Osteoblast (primary cell): ENCODE measurements at regions not wholly inside any gene's neighbourhood (a gene's known extent, or its start where the extent isn't known, plus 50 kb on each side); places are given as distances from the start of the nearest gene placed in this dataset.

ENCODE experiments used
- DNase-seq: peaks from one replicate; pipeline ENCODE4 v3.0.0; 2011; ENCODE audit warnings: low spot score, mixed read lengths; ENCODE audit not compliant: insufficient read length; ENCODE audit errors: missing footprints
- H2AFZ ChIP-seq: 2 replicates; pipeline ENCODE4 v1.6.0; 2011; ENCODE audit warnings: mild to moderate bottlenecking, low read length
- H3K27ac ChIP-seq: 2 replicates; pipeline ENCODE4 v1.5.1; 2011; ENCODE audit warnings: mild to moderate bottlenecking, low read depth, low read length, moderate library complexity
- H3K27me3 ChIP-seq: 2 replicates; pipeline ENCODE4 v1.6.0; 2012; ENCODE audit warnings: mild to moderate bottlenecking, control low read depth, inconsistent platforms, low read length, moderate library complexity; ENCODE audit not compliant: insufficient read depth
- H3K36me3 ChIP-seq: 2 replicates; pipeline ENCODE4 v1.5.1; 2011; ENCODE audit warnings: mild to moderate bottlenecking, low read length, control low read depth, moderate library complexity; ENCODE audit not compliant: insufficient read depth
- H3K4me1 ChIP-seq: 2 replicates; pipeline ENCODE4 v1.5.1; 2011; ENCODE audit warnings: mild to moderate bottlenecking, low read length, control low read depth, moderate library complexity; ENCODE audit not compliant: insufficient read depth
- H3K4me2 ChIP-seq: 2 replicates; pipeline ENCODE4 v1.6.0; 2011; ENCODE audit warnings: mild to moderate bottlenecking, low read length; ENCODE audit not compliant: insufficient read depth
- H3K4me3 ChIP-seq: fragments of 200-600 bp; sonication (generic); 3 replicates; pipeline ENCODE4 v1.5.1; 2012; ENCODE audit warnings: mild to moderate bottlenecking, low read length, inconsistent platforms; ENCODE audit not compliant: insufficient read depth
- H3K79me2 ChIP-seq: 2 replicates; pipeline ENCODE4 v1.6.0; 2012; ENCODE audit warnings: mild to moderate bottlenecking, low read length, control low read depth, inconsistent platforms; ENCODE audit not compliant: insufficient read depth
- H3K9me3 ChIP-seq: 2 replicates; pipeline ENCODE4 v1.5.1; 2011; ENCODE audit warnings: low read depth, low read length, control low read depth
- H4K20me1 ChIP-seq: 2 replicates; pipeline ENCODE4 v1.6.0; 2012; ENCODE audit warnings: mild to moderate bottlenecking, low read length, control low read depth; ENCODE audit not compliant: insufficient read depth
- TF ChIP-seq, protein P1 (sequence below): IDR thresholded peaks from 2 replicates; pipeline ENCODE4 v1.5.1; 2011; ENCODE audit warnings: mild to moderate bottlenecking, low read depth, low read length, moderate library complexity; ENCODE audit errors: extremely low read depth

GRCh38 chr7:10632712-10633111 lies 341.0 kb upstream of the PHF14 start:
- H3K27me3 ChIP-seq = no peaks in the 10 kb centered on the region
- no peak overlapping the region for H3K27ac ChIP-seq
- TF ChIP-seq, protein P1, sequence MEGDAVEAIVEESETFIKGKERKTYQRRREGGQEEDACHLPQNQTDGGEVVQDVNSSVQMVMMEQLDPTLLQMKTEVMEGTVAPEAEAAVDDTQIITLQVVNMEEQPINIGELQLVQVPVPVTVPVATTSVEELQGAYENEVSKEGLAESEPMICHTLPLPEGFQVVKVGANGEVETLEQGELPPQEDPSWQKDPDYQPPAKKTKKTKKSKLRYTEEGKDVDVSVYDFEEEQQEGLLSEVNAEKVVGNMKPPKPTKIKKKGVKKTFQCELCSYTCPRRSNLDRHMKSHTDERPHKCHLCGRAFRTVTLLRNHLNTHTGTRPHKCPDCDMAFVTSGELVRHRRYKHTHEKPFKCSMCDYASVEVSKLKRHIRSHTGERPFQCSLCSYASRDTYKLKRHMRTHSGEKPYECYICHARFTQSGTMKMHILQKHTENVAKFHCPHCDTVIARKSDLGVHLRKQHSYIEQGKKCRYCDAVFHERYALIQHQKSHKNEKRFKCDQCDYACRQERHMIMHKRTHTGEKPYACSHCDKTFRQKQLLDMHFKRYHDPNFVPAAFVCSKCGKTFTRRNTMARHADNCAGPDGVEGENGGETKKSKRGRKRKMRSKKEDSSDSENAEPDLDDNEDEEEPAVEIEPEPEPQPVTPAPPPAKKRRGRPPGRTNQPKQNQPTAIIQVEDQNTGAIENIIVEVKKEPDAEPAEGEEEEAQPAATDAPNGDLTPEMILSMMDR = no peak
- no peaks in the 10 kb centered on the region for H3K79me2 ChIP-seq
- no peak overlapping the region for H3K4me2 ChIP-seq
- no peaks in the 10 kb centered on the region for H3K4me1 ChIP-seq
- no peaks in the 10 kb centered on the region for H4K20me1 ChIP-seq
- no peaks in the 10 kb centered on the region for H3K9me3 ChIP-seq
- H2AFZ ChIP-seq = no peak overlapping the region
- no peaks in the 10 kb centered on the region for H3K36me3 ChIP-seq
- no peak overlapping the region for H3K4me3 ChIP-seq
- no peak for DNase-seq

- Histone ChIP-seq H3K4me3 (no peak overlapping the region), H3K36me3 (no peaks in the 10 kb centered on the region), H3K9me3 (no peaks in the 10 kb centered on the region), H3K27me3 (no peaks in the 10 kb centered on the region), H3K4me2 (no peak overlapping the region), H3K79me2 (no peaks in the 10 kb centered on the region), H4K20me1 (no peaks in the 10 kb centered on the region), H3K27ac (no peak overlapping the region), H3K4me1 (no peaks in the 10 kb centered on the region), H2AFZ (no peak overlapping the region)
- no peak for DNase-seq
- TF ChIP-seq, protein P1 = no peak
Observed at GRCh38 chr7:10634239-10634638, 339.4 kb upstream of the PHF14 start.

DNA sequence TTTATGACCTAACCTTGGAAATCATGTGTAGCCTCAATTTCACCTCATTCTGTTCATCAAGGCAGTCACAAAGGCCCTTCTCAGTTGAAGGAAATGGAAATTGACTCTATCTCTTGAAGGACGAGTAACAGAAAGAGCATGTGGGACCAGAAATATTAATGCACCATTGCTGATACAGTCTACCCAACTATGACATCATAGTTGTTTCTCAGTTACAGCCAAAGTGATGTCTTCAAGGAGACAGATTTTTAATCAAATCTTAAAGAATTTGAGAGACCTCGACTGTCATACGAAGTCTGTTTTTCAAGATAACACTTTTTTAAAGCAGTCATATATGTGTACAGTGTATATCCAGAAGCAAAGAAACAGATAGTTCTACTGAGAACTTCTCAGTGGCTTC lies 335.7 kb upstream of the PHF14 start:
- no peaks in the 10 kb centered on the region for H3K79me2 ChIP-seq
- TF ChIP-seq, protein P1 = no peak
- H3K27ac ChIP-seq = no peak overlapping the region

GRCh38 chr7:10643545-10643944 lies 330.1 kb upstream of the PHF14 start:
- TF ChIP-seq, protein P1 = no peak
- H3K4me3 ChIP-seq = no peak overlapping the region
- H3K79me2 ChIP-seq = no peaks in the 10 kb centered on the region
- no peak overlapping the region for H3K4me2 ChIP-seq
- H3K36me3 ChIP-seq = no peaks in the 10 kb centered on the region
- DNase-seq = no peak
- H3K27me3 ChIP-seq = no peaks in the 10 kb centered on the region
- no peak overlapping the region for H3K27ac ChIP-seq
- H3K4me1 ChIP-seq = no peaks in the 10 kb centered on the region
- H3K9me3 ChIP-seq = no peaks in the 10 kb centered on the region
- H4K20me1 ChIP-seq = no peaks in the 10 kb centered on the region
- H2AFZ ChIP-seq = no peak overlapping the region

More for the DNA sequence above, 335.7 kb upstream of the PHF14 start:
- Histone ChIP-seq H3K4me2 (no peak overlapping the region), H3K27me3 (no peaks in the 10 kb centered on the region), H3K4me1 (no peaks in the 10 kb centered on the region), H3K9me3 (no peaks in the 10 kb centered on the region), H3K36me3 (no peaks in the 10 kb centered on the region), H3K4me3 (no peak overlapping the region), H2AFZ (no peak overlapping the region), H4K20me1 (no peaks in the 10 kb centered on the region)
- DNase-seq = no peak
